ENCODE measurements at regions not wholly inside any gene's neighbourhood (a gene's known extent, or its start where the extent isn't known, plus 50 kb on each side); places are given as distances from the start of the nearest gene placed in this dataset.

GRCh38 chr12:59027199-59027598 is 106.9 kb upstream of the LRIG3 start:
- intact Hi-C loops (cut with micrococcal nuclease) = no loop called here
- no peak for TF ChIP-seq CTCF (IDR thresholded peaks at IDR 0.05; ENCODE audit: borderline replicate concordance)

DNA sequence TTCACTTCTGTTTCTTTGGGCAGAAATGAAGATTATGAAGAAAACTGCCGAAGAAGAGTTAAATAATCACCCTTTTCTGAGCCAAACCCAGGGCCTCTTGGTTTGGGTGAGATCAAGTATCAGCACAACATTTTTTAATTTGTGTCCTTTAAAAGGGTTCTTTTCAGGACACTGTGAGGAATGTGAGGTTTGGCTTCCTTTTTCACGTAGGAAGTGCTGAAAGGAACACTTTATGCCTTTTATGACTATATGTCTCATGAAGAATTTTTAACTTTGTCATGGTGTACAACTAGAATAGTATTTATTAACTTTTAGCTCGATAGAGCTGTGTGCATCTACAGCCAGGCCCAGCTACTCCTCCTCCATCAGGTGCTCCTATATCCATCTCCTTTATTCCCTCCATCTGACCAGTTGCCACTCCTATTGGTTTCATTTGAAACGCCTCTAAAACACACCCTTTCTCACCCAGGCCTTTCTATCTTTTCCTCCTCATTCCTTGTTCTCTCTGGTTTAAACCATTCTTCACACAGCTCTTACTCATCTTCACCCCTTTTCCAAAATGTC is 103.6 kb upstream of the LRIG3 start:
- no peaks in the 10 kb centered on the region for H3K27me3 ChIP-seq (ENCODE audit: low read depth)
- no peak overlapping the region for H3K27ac ChIP-seq (replicated peaks)
- no peaks in the 10 kb centered on the region for H3K36me3 ChIP-seq
- H3K9me3 ChIP-seq (replicated peaks) = no peaks in the 10 kb centered on the region
- DNase-seq = no peak
- intact Hi-C loops (cut with micrococcal nuclease) = no loop called here
- no peaks in the 10 kb centered on the region for H3K4me1 ChIP-seq
- TF ChIP-seq CTCF (IDR thresholded peaks at IDR 0.05; ENCODE audit: borderline replicate concordance) = no peak
- no peak overlapping the region for H3K4me3 ChIP-seq

More at GRCh38 chr12:59027199-59027598, 106.9 kb upstream of the LRIG3 start:
- Histone ChIP-seq H3K27me3 (ENCODE audit: low read depth) (no peaks in the 10 kb centered on the region), H3K4me1 (no peaks in the 10 kb centered on the region), H3K27ac (replicated peaks) (no peak overlapping the region), H3K36me3 (no peaks in the 10 kb centered on the region), H3K4me3 (no peak overlapping the region), H3K9me3 (replicated peaks) (no peaks in the 10 kb centered on the region)
- DNase-seq = no peak

DNA sequence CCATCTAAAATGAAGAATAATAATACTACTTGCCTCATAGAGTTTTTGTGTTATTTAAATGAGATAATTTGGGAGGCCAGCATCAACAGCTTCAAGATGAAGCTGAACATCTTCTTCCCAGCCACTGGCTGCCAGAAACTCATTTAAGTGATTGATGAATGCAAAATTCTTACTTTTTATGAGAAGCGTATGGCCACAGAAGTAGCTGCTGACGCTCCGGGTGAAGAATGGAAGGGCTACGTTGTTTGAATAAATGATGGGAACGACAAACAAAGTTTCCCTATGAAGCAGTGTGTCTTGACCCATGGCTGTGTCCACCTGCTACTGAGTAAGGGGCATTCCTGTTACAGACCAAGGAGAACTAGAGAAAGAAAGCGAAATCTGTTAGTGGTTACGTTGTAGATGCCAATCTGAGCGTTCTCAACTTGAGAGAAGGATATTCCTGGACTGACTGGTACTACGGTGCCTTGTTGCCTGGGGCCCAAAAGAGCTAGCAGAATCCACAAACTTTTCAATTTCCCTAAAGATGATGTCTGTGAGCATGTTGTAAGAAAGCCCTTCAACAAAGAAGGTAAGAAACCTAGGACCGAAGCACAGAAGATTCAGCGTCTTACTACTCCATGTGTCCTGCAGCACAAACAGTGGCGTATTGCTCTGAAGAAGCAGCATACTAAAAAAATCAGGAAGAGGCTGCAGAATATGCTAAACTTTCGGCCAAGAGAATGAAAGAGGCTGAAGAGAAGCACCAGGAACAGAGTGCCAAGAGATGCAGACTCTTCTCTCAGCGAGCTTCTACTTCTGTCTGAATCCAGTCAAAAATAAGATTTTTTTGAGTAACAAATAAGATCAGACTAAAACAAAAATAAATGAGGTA is 100.0 kb upstream of the LRIG3 start:
- H3K27me3 ChIP-seq (ENCODE audit: low read depth) = no peaks in the 10 kb centered on the region
- no peaks in the 10 kb centered on the region for H3K4me1 ChIP-seq
- DNase-seq = no peak
- H3K27ac ChIP-seq (replicated peaks) = no peak overlapping the region
- no peaks in the 10 kb centered on the region for H3K9me3 ChIP-seq (replicated peaks)
- H3K4me3 ChIP-seq = no peak overlapping the region
- H3K36me3 ChIP-seq = no peaks in the 10 kb centered on the region
- TF ChIP-seq CTCF (IDR thresholded peaks at IDR 0.05; ENCODE audit: borderline replicate concordance) = no peak
- intact Hi-C loops (cut with micrococcal nuclease) = no loop called here

DNA sequence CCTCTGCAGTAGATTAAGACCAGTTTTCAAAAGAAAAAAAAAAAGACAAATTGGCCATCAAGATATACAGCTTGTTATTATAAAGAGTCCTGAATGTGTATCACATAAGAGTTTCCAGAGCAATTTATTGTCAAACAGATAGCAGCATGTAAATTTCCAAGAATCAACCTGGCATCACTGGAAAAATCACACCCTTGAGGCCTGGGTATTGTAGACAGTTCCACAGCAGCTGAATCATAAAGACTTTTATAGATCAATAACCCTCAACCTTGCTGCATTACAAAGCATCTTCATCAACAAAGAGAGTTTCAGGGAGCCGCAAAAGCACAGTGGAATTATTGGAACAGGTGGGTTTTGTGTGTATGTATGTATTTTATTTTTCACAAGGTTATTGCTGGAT is 94.6 kb upstream of the LRIG3 start:
- no peaks in the 10 kb centered on the region for H3K27me3 ChIP-seq (ENCODE audit: low read depth)
- no peaks in the 10 kb centered on the region for H3K4me1 ChIP-seq
- no peak for TF ChIP-seq CTCF (IDR thresholded peaks at IDR 0.05; ENCODE audit: borderline replicate concordance)
- H3K36me3 ChIP-seq = no peaks in the 10 kb centered on the region
- H3K27ac ChIP-seq (replicated peaks) = no peak overlapping the region
- no peak overlapping the region for H3K4me3 ChIP-seq
- H3K9me3 ChIP-seq (replicated peaks) = no peaks in the 10 kb centered on the region
- intact Hi-C loops (cut with micrococcal nuclease) = no loop called here
- DNase-seq = no peak

DNA sequence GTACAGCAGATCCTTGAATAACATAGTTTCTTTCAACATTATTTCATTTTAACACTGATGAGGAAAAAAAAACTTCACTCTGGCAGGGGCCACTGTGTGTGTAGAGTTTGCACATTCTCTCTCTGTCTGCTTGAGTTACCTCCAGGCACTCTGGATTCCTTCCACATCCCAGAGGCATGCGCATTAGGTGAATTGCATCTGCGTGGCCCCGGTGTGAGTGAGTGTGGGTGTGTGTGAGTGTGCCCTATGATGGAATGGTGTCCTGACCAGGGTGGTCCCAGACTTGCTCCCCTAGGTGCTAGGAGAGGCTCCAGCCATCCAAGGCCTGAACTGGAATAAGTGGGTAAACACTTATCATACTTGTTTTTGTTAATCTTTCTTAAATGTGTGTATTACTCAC is 90.6 kb upstream of the LRIG3 start:
- no peaks in the 10 kb centered on the region for H3K27me3 ChIP-seq (ENCODE audit: low read depth)
- H3K4me1 ChIP-seq = no peaks in the 10 kb centered on the region
- intact Hi-C loops (cut with micrococcal nuclease) = no loop called here
- no peak overlapping the region for H3K27ac ChIP-seq (replicated peaks)
- DNase-seq = no peak
- H3K4me3 ChIP-seq = no peak overlapping the region
- no peak for TF ChIP-seq CTCF (IDR thresholded peaks at IDR 0.05; ENCODE audit: borderline replicate concordance)
- H3K9me3 ChIP-seq (replicated peaks) = no peaks in the 10 kb centered on the region
- H3K36me3 ChIP-seq = no peaks in the 10 kb centered on the region
